GM23338 (cell line): ENCODE measurements at regions not wholly inside any gene's neighbourhood (a gene's known extent, or its start where the extent isn't known, plus 50 kb on each side); places are given as distances from the start of the nearest gene placed in this dataset.

Source experiments
- CREB1 ChIP-seq: fragments of 250-450 bp; sonication (Bioruptor Pico); IDR thresholded peaks from 2 replicates; pipeline ENCODE4 v1.5.0; 2020; ENCODE audit warnings: low read depth, mild to moderate bottlenecking, moderate library complexity
- EZH2 ChIP-seq: fragments of 200-600 bp; sonication (generic); IDR thresholded peaks from one replicate; pipeline ENCODE4 v1.8.0; 2017; ENCODE audit warnings: antibody characterized with exemption, mild to moderate bottlenecking, low read depth; ENCODE audit not compliant: unreplicated experiment
- EZH2phosphoT487 ChIP-seq: fragments of 200-600 bp; sonication (generic); IDR thresholded peaks from one replicate; pipeline ENCODE4 v1.8.1; 2018; ENCODE audit warnings: antibody characterized with exemption; ENCODE audit not compliant: unreplicated experiment
- JUNB ChIP-seq: IDR thresholded peaks from one replicate; pipeline ENCODE4 v1.6.1; 2016; ENCODE audit warnings: antibody characterized with exemption; ENCODE audit not compliant: unreplicated experiment
- POLR2AphosphoS5 ChIP-seq: IDR thresholded peaks from 2 replicates; pipeline ENCODE4 v1.6.1; 2016; ENCODE audit warnings: antibody characterized with exemption, low read depth
- ZNF331 ChIP-seq: fragments of 250-450 bp; sonication (Bioruptor Pico); IDR thresholded peaks from 2 replicates; pipeline ENCODE4 v1.5.0; 2020; ENCODE audit warnings: low read depth, mild to moderate bottlenecking, moderate library complexity
- TF ChIP-seq, protein P1 (sequence below), 2 experiments: fragments of 200-600 bp in 1 of 2; sonication (generic) in 1 of 2; conservative IDR thresholded peaks; 2 replicates each; pipeline versions ENCODE4 v1.5.1 to v1.6.1; 2016 to 2017; ENCODE audit warnings: antibody characterized with exemption in 2 of 2, low read depth in 2 of 2, mild to moderate bottlenecking in 2 of 2, moderate library complexity in 1 of 2
- TF ChIP-seq, protein P2 (sequence below): IDR thresholded peaks from one replicate; pipeline ENCODE4 v1.6.1; 2018; ENCODE audit warnings: antibody characterized with exemption; ENCODE audit not compliant: unreplicated experiment
- TF ChIP-seq, protein P3 (sequence below): IDR thresholded peaks from 2 replicates; pipeline ENCODE4 v1.6.1; 2016; ENCODE audit warnings: antibody characterized with exemption
- TF ChIP-seq, protein P4 (sequence below): fragments of 250-450 bp; sonication (Bioruptor Pico); IDR thresholded peaks from 2 replicates; pipeline ENCODE4 v1.5.0; 2020; ENCODE audit warnings: mild to moderate bottlenecking, moderate library complexity

DNA sequence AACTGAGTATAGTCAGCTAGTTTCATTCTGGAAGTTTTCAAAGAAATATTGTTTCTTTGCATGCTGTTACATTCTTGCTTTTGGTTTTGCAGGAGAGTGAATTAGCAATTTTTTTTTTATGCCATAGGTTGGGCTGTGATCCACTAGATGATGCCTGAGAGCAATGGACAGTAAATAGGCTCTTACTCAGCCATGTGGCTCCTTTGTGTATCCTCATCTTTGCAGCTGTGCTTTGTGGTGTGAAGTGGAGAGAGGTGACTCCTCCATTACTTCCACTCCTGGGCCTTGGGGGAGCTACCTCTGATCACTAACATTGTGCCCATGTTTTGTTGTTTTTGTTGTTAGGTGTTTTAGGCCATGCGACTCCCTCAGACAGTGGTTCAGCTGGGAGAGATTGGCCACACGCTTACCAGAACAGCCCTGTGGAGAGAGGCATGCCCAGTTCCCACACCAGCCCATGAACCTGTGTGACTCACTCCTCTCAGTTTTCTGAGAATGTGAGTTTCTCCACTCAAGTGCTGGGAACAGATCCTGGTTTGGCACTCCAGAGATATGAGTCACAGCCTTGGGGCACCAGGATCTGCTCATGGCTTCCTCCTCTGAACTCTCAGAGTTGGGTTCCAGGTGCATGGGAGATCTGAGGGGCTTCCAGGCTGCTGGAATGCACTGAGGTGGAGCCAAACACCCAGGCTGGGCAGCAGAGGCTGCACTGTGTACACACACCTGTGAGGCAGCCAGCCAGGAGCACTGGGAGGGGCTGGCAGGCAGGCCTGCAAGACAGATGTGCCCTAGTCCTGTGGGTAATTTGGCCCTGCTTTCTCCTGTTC is 785.3 kb downstream of the ROBO2 start:
- TF ChIP-seq, protein P1, sequence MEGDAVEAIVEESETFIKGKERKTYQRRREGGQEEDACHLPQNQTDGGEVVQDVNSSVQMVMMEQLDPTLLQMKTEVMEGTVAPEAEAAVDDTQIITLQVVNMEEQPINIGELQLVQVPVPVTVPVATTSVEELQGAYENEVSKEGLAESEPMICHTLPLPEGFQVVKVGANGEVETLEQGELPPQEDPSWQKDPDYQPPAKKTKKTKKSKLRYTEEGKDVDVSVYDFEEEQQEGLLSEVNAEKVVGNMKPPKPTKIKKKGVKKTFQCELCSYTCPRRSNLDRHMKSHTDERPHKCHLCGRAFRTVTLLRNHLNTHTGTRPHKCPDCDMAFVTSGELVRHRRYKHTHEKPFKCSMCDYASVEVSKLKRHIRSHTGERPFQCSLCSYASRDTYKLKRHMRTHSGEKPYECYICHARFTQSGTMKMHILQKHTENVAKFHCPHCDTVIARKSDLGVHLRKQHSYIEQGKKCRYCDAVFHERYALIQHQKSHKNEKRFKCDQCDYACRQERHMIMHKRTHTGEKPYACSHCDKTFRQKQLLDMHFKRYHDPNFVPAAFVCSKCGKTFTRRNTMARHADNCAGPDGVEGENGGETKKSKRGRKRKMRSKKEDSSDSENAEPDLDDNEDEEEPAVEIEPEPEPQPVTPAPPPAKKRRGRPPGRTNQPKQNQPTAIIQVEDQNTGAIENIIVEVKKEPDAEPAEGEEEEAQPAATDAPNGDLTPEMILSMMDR (conservative IDR thresholded peaks at IDR 0.05; ENCODE audit: low read depth in 2 of 2) = no peak
- no peak for TF ChIP-seq EZH2
- no peak for TF ChIP-seq EZH2phosphoT487
- TF ChIP-seq, protein P2, sequence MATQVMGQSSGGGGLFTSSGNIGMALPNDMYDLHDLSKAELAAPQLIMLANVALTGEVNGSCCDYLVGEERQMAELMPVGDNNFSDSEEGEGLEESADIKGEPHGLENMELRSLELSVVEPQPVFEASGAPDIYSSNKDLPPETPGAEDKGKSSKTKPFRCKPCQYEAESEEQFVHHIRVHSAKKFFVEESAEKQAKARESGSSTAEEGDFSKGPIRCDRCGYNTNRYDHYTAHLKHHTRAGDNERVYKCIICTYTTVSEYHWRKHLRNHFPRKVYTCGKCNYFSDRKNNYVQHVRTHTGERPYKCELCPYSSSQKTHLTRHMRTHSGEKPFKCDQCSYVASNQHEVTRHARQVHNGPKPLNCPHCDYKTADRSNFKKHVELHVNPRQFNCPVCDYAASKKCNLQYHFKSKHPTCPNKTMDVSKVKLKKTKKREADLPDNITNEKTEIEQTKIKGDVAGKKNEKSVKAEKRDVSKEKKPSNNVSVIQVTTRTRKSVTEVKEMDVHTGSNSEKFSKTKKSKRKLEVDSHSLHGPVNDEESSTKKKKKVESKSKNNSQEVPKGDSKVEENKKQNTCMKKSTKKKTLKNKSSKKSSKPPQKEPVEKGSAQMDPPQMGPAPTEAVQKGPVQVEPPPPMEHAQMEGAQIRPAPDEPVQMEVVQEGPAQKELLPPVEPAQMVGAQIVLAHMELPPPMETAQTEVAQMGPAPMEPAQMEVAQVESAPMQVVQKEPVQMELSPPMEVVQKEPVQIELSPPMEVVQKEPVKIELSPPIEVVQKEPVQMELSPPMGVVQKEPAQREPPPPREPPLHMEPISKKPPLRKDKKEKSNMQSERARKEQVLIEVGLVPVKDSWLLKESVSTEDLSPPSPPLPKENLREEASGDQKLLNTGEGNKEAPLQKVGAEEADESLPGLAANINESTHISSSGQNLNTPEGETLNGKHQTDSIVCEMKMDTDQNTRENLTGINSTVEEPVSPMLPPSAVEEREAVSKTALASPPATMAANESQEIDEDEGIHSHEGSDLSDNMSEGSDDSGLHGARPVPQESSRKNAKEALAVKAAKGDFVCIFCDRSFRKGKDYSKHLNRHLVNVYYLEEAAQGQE = no peak
- TF ChIP-seq CREB1 (CRISPR knock-in tag) = no peak
- TF ChIP-seq JUNB = no peak
- TF ChIP-seq ZNF331 (CRISPR knock-in tag) = no peak
- TF ChIP-seq, protein P3, sequence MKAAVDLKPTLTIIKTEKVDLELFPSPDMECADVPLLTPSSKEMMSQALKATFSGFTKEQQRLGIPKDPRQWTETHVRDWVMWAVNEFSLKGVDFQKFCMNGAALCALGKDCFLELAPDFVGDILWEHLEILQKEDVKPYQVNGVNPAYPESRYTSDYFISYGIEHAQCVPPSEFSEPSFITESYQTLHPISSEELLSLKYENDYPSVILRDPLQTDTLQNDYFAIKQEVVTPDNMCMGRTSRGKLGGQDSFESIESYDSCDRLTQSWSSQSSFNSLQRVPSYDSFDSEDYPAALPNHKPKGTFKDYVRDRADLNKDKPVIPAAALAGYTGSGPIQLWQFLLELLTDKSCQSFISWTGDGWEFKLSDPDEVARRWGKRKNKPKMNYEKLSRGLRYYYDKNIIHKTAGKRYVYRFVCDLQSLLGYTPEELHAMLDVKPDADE = no peak
- TF ChIP-seq POLR2AphosphoS5 = no peak
- TF ChIP-seq, protein P4, sequence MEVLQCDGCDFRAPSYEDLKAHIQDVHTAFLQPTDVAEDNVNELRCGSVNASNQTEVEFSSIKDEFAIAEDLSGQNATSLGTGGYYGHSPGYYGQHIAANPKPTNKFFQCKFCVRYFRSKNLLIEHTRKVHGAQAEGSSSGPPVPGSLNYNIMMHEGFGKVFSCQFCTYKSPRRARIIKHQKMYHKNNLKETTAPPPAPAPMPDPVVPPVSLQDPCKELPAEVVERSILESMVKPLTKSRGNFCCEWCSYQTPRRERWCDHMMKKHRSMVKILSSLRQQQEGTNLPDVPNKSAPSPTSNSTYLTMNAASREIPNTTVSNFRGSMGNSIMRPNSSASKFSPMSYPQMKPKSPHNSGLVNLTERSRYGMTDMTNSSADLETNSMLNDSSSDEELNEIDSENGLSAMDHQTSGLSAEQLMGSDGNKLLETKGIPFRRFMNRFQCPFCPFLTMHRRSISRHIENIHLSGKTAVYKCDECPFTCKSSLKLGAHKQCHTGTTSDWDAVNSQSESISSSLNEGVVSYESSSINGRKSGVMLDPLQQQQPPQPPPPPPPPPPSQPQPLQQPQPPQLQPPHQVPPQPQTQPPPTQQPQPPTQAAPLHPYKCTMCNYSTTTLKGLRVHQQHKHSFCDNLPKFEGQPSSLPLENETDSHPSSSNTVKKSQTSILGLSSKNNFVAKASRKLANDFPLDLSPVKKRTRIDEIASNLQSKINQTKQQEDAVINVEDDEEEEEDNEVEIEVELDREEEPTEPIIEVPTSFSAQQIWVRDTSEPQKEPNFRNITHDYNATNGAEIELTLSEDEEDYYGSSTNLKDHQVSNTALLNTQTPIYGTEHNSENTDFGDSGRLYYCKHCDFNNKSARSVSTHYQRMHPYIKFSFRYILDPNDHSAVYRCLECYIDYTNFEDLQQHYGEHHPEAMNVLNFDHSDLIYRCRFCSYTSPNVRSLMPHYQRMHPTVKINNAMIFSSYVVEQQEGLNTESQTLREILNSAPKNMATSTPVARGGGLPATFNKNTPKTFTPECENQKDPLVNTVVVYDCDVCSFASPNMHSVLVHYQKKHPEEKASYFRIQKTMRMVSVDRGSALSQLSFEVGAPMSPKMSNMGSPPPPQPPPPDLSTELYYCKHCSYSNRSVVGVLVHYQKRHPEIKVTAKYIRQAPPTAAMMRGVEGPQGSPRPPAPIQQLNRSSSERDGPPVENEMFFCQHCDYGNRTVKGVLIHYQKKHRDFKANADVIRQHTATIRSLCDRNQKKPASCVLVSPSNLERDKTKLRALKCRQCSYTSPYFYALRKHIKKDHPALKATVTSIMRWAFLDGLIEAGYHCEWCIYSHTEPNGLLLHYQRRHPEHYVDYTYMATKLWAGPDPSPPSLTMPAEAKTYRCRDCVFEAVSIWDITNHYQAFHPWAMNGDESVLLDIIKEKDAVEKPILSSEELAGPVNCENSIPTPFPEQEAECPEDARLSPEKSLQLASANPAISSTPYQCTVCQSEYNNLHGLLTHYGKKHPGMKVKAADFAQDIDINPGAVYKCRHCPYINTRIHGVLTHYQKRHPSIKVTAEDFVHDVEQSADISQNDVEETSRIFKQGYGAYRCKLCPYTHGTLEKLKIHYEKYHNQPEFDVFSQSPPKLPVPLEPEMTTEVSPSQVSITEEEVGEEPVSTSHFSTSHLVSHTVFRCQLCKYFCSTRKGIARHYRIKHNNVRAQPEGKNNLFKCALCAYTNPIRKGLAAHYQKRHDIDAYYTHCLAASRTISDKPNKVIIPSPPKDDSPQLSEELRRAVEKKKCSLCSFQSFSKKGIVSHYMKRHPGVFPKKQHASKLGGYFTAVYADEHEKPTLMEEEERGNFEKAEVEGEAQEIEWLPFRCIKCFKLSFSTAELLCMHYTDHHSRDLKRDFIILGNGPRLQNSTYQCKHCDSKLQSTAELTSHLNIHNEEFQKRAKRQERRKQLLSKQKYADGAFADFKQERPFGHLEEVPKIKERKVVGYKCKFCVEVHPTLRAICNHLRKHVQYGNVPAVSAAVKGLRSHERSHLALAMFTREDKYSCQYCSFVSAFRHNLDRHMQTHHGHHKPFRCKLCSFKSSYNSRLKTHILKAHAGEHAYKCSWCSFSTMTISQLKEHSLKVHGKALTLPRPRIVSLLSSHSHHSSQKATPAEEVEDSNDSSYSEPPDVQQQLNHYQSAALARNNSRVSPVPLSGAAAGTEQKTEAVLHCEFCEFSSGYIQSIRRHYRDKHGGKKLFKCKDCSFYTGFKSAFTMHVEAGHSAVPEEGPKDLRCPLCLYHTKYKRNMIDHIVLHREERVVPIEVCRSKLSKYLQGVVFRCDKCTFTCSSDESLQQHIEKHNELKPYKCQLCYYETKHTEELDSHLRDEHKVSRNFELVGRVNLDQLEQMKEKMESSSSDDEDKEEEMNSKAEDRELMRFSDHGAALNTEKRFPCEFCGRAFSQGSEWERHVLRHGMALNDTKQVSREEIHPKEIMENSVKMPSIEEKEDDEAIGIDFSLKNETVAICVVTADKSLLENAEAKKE = no peak
